HepG2 (cell line): ENCODE measurements at regions not wholly inside any gene's neighbourhood (a gene's known extent, or its start where the extent isn't known, plus 50 kb on each side); places are given as distances from the start of the nearest gene placed in this dataset.

Experiments used
- CCAR2 ChIP-seq: fragments of 200-400 bp; formaldehyde crosslinking; optimal IDR thresholded peaks from 2 replicates; pipeline ENCODE3; 2018; ENCODE audit warnings: low read depth, mild to moderate bottlenecking, low read length, moderate library complexity
- EED ChIP-seq: sonication (generic); formaldehyde crosslinking; IDR thresholded peaks from 2 replicates; pipeline ENCODE4 v1.5.0; 2020; ENCODE audit warnings: mild to moderate bottlenecking, missing genetic modification reagents
- EHMT2 ChIP-seq: fragments of 200-600 bp; sonication (generic); IDR thresholded peaks from 2 replicates; pipeline ENCODE4 v1.7.0; 2017; ENCODE audit warnings: antibody characterized with exemption, low read depth, low read length, borderline replicate concordance
- ZNF17 ChIP-seq: sonication (generic); formaldehyde crosslinking; IDR thresholded peaks from 2 replicates; pipeline ENCODE4 v1.5.0; 2020; ENCODE audit warnings: mild to moderate bottlenecking, missing genetic modification reagents
- ZNF234 ChIP-seq: sonication (generic); formaldehyde crosslinking; conservative IDR thresholded peaks from 2 replicates; pipeline ENCODE4 v1.5.1; 2020; ENCODE audit warnings: mild to moderate bottlenecking, missing genetic modification reagents
- ZNF33A ChIP-seq: sonication (generic); formaldehyde crosslinking; IDR thresholded peaks from 2 replicates; pipeline ENCODE4 v1.5.1; 2020; ENCODE audit warnings: missing genetic modification reagents, mild to moderate bottlenecking, moderate library complexity, borderline replicate concordance
- TF ChIP-seq, protein P1 (sequence below): sonication (generic); formaldehyde crosslinking; IDR thresholded peaks from 2 replicates; pipeline ENCODE4 v1.5.0; 2020; ENCODE audit warnings: mild to moderate bottlenecking, missing genetic modification reagents, borderline replicate concordance
- TF ChIP-seq, protein P2 (sequence below): sonication (generic); formaldehyde crosslinking; conservative IDR thresholded peaks from 2 replicates; pipeline ENCODE4 v1.4.0; 2020; ENCODE audit warnings: mild to moderate bottlenecking, missing genetic modification reagents, moderate library complexity
- TF ChIP-seq, protein P3 (sequence below): sonication (generic); formaldehyde crosslinking; conservative IDR thresholded peaks from 2 replicates; pipeline ENCODE4 v1.4.0; 2020; ENCODE audit warnings: missing genetic modification reagents

DNA sequence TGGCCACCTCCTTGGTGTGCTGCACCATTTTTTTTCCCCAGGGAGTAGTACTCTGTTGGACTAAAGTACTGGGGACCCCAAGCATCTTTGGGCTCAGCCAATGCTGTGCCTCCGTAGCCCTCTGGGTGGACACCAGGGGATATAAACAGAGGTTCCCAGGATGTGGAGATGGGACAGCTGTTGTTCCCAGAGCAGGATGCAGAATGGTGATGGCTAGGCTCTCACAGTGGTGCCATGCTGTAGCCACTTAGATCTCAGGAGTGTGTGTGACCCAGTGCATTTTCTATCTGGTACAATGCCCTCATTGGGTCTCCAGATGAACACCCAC lies 50.9 kb upstream of the SCIN start (continued):
- TF ChIP-seq, protein P1, sequence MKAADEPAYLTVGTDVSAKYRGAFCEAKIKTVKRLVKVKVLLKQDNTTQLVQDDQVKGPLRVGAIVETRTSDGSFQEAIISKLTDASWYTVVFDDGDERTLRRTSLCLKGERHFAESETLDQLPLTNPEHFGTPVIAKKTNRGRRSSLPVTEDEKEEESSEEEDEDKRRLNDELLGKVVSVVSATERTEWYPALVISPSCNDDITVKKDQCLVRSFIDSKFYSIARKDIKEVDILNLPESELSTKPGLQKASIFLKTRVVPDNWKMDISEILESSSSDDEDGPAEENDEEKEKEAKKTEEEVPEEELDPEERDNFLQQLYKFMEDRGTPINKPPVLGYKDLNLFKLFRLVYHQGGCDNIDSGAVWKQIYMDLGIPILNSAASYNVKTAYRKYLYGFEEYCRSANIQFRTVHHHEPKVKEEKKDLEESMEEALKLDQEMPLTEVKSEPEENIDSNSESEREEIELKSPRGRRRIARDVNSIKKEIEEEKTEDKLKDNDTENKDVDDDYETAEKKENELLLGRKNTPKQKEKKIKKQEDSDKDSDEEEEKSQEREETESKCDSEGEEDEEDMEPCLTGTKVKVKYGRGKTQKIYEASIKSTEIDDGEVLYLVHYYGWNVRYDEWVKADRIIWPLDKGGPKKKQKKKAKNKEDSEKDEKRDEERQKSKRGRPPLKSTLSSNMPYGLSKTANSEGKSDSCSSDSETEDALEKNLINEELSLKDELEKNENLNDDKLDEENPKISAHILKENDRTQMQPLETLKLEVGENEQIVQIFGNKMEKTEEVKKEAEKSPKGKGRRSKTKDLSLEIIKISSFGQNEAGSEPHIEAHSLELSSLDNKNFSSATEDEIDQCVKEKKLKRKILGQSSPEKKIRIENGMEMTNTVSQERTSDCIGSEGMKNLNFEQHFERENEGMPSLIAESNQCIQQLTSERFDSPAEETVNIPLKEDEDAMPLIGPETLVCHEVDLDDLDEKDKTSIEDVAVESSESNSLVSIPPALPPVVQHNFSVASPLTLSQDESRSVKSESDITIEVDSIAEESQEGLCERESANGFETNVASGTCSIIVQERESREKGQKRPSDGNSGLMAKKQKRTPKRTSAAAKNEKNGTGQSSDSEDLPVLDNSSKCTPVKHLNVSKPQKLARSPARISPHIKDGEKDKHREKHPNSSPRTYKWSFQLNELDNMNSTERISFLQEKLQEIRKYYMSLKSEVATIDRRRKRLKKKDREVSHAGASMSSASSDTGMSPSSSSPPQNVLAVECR (CRISPR knock-in tag): no peak
- TF ChIP-seq EED (CRISPR knock-in tag) (no peak), EHMT2 (no peak), ZNF17 (CRISPR knock-in tag) (no peak), ZNF234 (no peak), CCAR2 (no peak), ZNF33A (CRISPR knock-in tag) (no peak)
- TF ChIP-seq, protein P2, sequence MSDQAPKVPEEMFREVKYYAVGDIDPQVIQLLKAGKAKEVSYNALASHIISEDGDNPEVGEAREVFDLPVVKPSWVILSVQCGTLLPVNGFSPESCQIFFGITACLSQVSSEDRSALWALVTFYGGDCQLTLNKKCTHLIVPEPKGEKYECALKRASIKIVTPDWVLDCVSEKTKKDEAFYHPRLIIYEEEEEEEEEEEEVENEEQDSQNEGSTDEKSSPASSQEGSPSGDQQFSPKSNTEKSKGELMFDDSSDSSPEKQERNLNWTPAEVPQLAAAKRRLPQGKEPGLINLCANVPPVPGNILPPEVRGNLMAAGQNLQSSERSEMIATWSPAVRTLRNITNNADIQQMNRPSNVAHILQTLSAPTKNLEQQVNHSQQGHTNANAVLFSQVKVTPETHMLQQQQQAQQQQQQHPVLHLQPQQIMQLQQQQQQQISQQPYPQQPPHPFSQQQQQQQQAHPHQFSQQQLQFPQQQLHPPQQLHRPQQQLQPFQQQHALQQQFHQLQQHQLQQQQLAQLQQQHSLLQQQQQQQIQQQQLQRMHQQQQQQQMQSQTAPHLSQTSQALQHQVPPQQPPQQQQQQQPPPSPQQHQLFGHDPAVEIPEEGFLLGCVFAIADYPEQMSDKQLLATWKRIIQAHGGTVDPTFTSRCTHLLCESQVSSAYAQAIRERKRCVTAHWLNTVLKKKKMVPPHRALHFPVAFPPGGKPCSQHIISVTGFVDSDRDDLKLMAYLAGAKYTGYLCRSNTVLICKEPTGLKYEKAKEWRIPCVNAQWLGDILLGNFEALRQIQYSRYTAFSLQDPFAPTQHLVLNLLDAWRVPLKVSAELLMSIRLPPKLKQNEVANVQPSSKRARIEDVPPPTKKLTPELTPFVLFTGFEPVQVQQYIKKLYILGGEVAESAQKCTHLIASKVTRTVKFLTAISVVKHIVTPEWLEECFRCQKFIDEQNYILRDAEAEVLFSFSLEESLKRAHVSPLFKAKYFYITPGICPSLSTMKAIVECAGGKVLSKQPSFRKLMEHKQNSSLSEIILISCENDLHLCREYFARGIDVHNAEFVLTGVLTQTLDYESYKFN: no peak
- TF ChIP-seq, protein P3, sequence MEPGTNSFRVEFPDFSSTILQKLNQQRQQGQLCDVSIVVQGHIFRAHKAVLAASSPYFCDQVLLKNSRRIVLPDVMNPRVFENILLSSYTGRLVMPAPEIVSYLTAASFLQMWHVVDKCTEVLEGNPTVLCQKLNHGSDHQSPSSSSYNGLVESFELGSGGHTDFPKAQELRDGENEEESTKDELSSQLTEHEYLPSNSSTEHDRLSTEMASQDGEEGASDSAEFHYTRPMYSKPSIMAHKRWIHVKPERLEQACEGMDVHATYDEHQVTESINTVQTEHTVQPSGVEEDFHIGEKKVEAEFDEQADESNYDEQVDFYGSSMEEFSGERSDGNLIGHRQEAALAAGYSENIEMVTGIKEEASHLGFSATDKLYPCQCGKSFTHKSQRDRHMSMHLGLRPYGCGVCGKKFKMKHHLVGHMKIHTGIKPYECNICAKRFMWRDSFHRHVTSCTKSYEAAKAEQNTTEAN: no peak
